H1 (cell line): ENCODE measurements at regions not wholly inside any gene's neighbourhood (a gene's known extent, or its start where the extent isn't known, plus 50 kb on each side); places are given as distances from the start of the nearest gene placed in this dataset.

Source experiments
- CTCF ChIA-PET: fragments of 300-600 bp; sonication (Branson Sonifier 250); formaldehyde crosslinking; loops from one replicate; lab custom pipeline; 2021; ENCODE audit not compliant: partially characterized antibody; lab: Charles Lee
- POLR2A ChIA-PET: fragments of 300-600 bp; sonication (Branson Sonifier 250); formaldehyde crosslinking; loops from one replicate; lab custom pipeline; 2021; ENCODE audit warnings: inconsistent platforms; ENCODE audit not compliant: partially characterized antibody; lab: Charles Lee
- DNase-seq, 2 experiments: peaks; one replicate each; pipeline versions ENCODE4 v3.0.0 to v3.0.0-alpha.2; 2010 to 2022; ENCODE audit warnings: low spot score in 2 of 2, low read depth in 1 of 2, mixed read lengths in 1 of 2
- FAIRE-seq: peaks from 2 replicates; lab custom pipeline; 2011; peaks lifted over from hg19 to GRCh38; lab: Jason Lieb, UNC
- H2AFZ ChIP-seq: 2 replicates; pipeline ENCODE4 v1.8.1; 2012; ENCODE audit warnings: low read length, inconsistent platforms
- H2AK5ac ChIP-seq: 2 replicates; pipeline ENCODE4 v1.6.1; 2013; ENCODE audit warnings: low read depth, low read length
- H2BK120ac ChIP-seq: replicated peaks from 2 replicates; pipeline ENCODE3; 2013; ENCODE audit warnings: low read depth, low read length, inconsistent platforms
- H2BK12ac ChIP-seq: 2 replicates; pipeline ENCODE4 v1.6.1; 2013; ENCODE audit warnings: low read depth, low read length
- H2BK15ac ChIP-seq: 2 replicates; pipeline ENCODE4 v1.6.1; 2013; ENCODE audit warnings: low read length
- H2BK20ac ChIP-seq: 2 replicates; pipeline ENCODE4 v1.6.1; 2013; ENCODE audit warnings: low read length
- H2BK5ac ChIP-seq: 2 replicates; pipeline ENCODE4 v1.6.1; 2013; ENCODE audit warnings: low read depth, low read length
- H3K14ac ChIP-seq: 2 replicates; pipeline ENCODE4 v1.6.1; 2013; ENCODE audit warnings: inconsistent platforms; ENCODE audit not compliant: insufficient read length
- H3K18ac ChIP-seq: 2 replicates; pipeline ENCODE4 v1.6.1; 2013; ENCODE audit warnings: low read length; ENCODE audit errors: extremely low read depth
- H3K23ac ChIP-seq: 2 replicates; pipeline ENCODE4 v1.6.1; 2013; ENCODE audit warnings: inconsistent platforms; ENCODE audit not compliant: insufficient read length
- H3K23me2 ChIP-seq: 2 replicates; pipeline ENCODE4 v1.6.1; 2013; ENCODE audit warnings: low read depth, low read length
- H3K27ac ChIP-seq: 2 replicates; pipeline ENCODE4 v1.6.1; 2011; ENCODE audit warnings: low read depth, low read length, inconsistent platforms
- H3K27me3 ChIP-seq, 4 experiments: replicated peaks in 1 of 4; 1 replicate in 1 of 4; 2 replicates in 3 of 4; pipeline versions ENCODE4 v1.6.1 to v1.8.1; 2011 to 2013; ENCODE audit warnings: low read length in 3 of 4, mild to moderate bottlenecking in 3 of 4, inconsistent platforms in 2 of 4, mixed read lengths in 2 of 4, moderate library complexity in 1 of 4; ENCODE audit not compliant: control insufficient read depth in 3 of 4, insufficient read depth in 3 of 4; ENCODE audit errors: extremely low read depth in 1 of 4
- H3K36me3 ChIP-seq, 4 experiments: 2 replicates each; pipeline versions ENCODE4 v1.6.1 to v1.8.1; 2011 to 2013; ENCODE audit warnings: mild to moderate bottlenecking in 4 of 4, low read length in 3 of 4, moderate library complexity in 2 of 4, control low read depth in 1 of 4, inconsistent platforms in 1 of 4; ENCODE audit not compliant: insufficient read depth in 4 of 4, control insufficient read depth in 2 of 4
- H3K4ac ChIP-seq: replicated peaks from 2 replicates; pipeline ENCODE3; 2013; ENCODE audit warnings: low read length, low read depth, mixed read lengths, inconsistent platforms; ENCODE audit not compliant: insufficient read length
- H3K4me1 ChIP-seq, 4 experiments: replicated peaks in 1 of 4; 1 replicate in 1 of 4; 2 replicates in 3 of 4; pipeline versions ENCODE4 v1.6.1 to v1.8.1; 2011 to 2013; ENCODE audit warnings: low read length in 3 of 4, inconsistent platforms in 2 of 4, mixed read lengths in 1 of 4; ENCODE audit not compliant: insufficient read depth in 4 of 4, control insufficient read depth in 3 of 4
- H3K4me2 ChIP-seq, 2 experiments: 2 replicates each; pipeline versions ENCODE4 v1.6.1 to v1.8.1; 2011 to 2013; ENCODE audit warnings: low read depth in 2 of 2, low read length in 2 of 2, control low read depth in 1 of 2, inconsistent platforms in 1 of 2, mild to moderate bottlenecking in 1 of 2; ENCODE audit not compliant: insufficient read depth in 1 of 2
- H3K4me3 ChIP-seq, 4 experiments: fragments of 200-600, 300-600 bp in 1 of 4; sonication (generic), shearing (Covaris generic), sonication (Bioruptor Twin) in 1 of 4; 2 replicates each; pipeline versions ENCODE4 v1.5.1 to v1.8.1; 2011 to 2016; ENCODE audit warnings: low read length in 4 of 4, low read depth in 3 of 4, control low read depth in 2 of 4, inconsistent platforms in 2 of 4, mild to moderate bottlenecking in 2 of 4, mixed read lengths in 1 of 4, moderate library complexity in 1 of 4; ENCODE audit not compliant: insufficient read depth in 2 of 4; ENCODE audit errors: extremely low read depth in 1 of 4
- H3K56ac ChIP-seq: replicated peaks from 2 replicates; pipeline ENCODE3; 2013; ENCODE audit warnings: low read depth, mild to moderate bottlenecking, mixed read lengths, low read length, inconsistent platforms; ENCODE audit not compliant: insufficient read length
- H3K79me1 ChIP-seq: 2 replicates; pipeline ENCODE4 v1.6.1; 2013; ENCODE audit warnings: low read depth, low read length, control low read depth
- H3K79me2 ChIP-seq, 2 experiments: 2 replicates each; pipeline versions ENCODE4 v1.6.1 to v1.8.1; 2012 to 2013; ENCODE audit warnings: low read length in 2 of 2, mild to moderate bottlenecking in 2 of 2, inconsistent platforms in 1 of 2; ENCODE audit not compliant: insufficient read depth in 2 of 2, control insufficient read depth in 1 of 2
- H3K9ac ChIP-seq, 4 experiments: replicated peaks in 1 of 4; 1 replicate in 1 of 4; 2 replicates in 3 of 4; pipeline versions ENCODE4 v1.6.1 to v1.8.1; 2011 to 2013; ENCODE audit warnings: low read depth in 3 of 4, low read length in 3 of 4, control low read depth in 2 of 4, mild to moderate bottlenecking in 2 of 4, moderate library complexity in 2 of 4, inconsistent platforms in 1 of 4; ENCODE audit errors: extremely low read depth in 1 of 4
- H3K9me3 ChIP-seq, 2 experiments: 2 replicates each; pipeline versions ENCODE4 v1.6.1 to v1.8.1; 2012 to 2013; ENCODE audit warnings: mild to moderate bottlenecking in 2 of 2, moderate library complexity in 2 of 2, control low read depth in 1 of 2, inconsistent platforms in 1 of 2, low read depth in 1 of 2, low read length in 1 of 2, mixed read lengths in 1 of 2; ENCODE audit not compliant: insufficient read depth in 2 of 2
- H4K20me1 ChIP-seq, 2 experiments: replicated peaks in 1 of 2; 2 replicates each; pipeline versions ENCODE3 to v1.8.1; 2011 to 2013; ENCODE audit warnings: inconsistent platforms in 2 of 2, low read length in 2 of 2, mild to moderate bottlenecking in 1 of 2; ENCODE audit not compliant: insufficient read depth in 2 of 2, control insufficient read depth in 1 of 2
- H4K5ac ChIP-seq: 2 replicates; pipeline ENCODE4 v1.6.1; 2013; ENCODE audit warnings: low read length, low read depth, mixed read lengths, inconsistent platforms; ENCODE audit not compliant: insufficient read length
- H4K8ac ChIP-seq: 2 replicates; pipeline ENCODE4 v1.8.0; 2013; ENCODE audit warnings: mild to moderate bottlenecking, moderate library complexity, low read length, inconsistent platforms; ENCODE audit not compliant: insufficient read depth; ENCODE audit errors: extremely low read depth
- H4K91ac ChIP-seq: replicated peaks from 2 replicates; pipeline ENCODE3; 2013; ENCODE audit warnings: low read length, mixed read lengths, inconsistent platforms; ENCODE audit not compliant: insufficient read length
- CEBPB ChIP-seq: IDR thresholded peaks from 2 replicates; pipeline ENCODE4 v1.6.1; 2012; ENCODE audit warnings: low read depth, low read length
- FOSL1 ChIP-seq: IDR thresholded peaks from 2 replicates; pipeline ENCODE4 v1.6.1; 2011; ENCODE audit warnings: mild to moderate bottlenecking, low read depth, low read length, moderate library complexity; ENCODE audit not compliant: insufficient read depth
- HDAC2 ChIP-seq, 2 experiments: fragments of 300-600 bp in 1 of 2; sonication (generic) in 1 of 2; IDR thresholded peaks; 2 replicates each; pipeline ENCODE4 v1.6.1; 2011 to 2012; ENCODE audit warnings: low read depth in 2 of 2, low read length in 2 of 2, mild to moderate bottlenecking in 2 of 2, moderate library complexity in 2 of 2, borderline replicate concordance in 1 of 2, inconsistent platforms in 1 of 2
- KDM5A ChIP-seq: fragments of 200-600 bp; IDR thresholded peaks from 2 replicates; pipeline ENCODE4 v1.7.1; 2012; ENCODE audit warnings: mild to moderate bottlenecking, low read length, inconsistent platforms, mixed read lengths
- MAX ChIP-seq: IDR thresholded peaks from 2 replicates; pipeline ENCODE4 v1.6.1; 2012; ENCODE audit warnings: inconsistent platforms
- RXRA ChIP-seq: IDR thresholded peaks from 2 replicates; pipeline ENCODE4 v1.6.1; 2011; ENCODE audit warnings: low read depth, mild to moderate bottlenecking, low read length, moderate library complexity; ENCODE audit not compliant: insufficient read depth
- SP1 ChIP-seq: IDR thresholded peaks from 2 replicates; pipeline ENCODE4 v1.6.1; 2011; ENCODE audit warnings: low read depth, low read length
- SP2 ChIP-seq: IDR thresholded peaks from 2 replicates; pipeline ENCODE4 v1.6.1; 2012; ENCODE audit warnings: mild to moderate bottlenecking, low read length, inconsistent platforms
- SUZ12 ChIP-seq: fragments of 200-600 bp; sonication (generic); IDR thresholded peaks from 2 replicates; pipeline ENCODE4 v1.6.1; 2012; ENCODE audit warnings: mild to moderate bottlenecking, inconsistent platforms, low read length, moderate library complexity, mixed read lengths
- TAF1 ChIP-seq: IDR thresholded peaks from 2 replicates; pipeline ENCODE4 v1.6.1; 2011; ENCODE audit warnings: mild to moderate bottlenecking, low read depth, low read length
- WGBS, 2 experiments: shearing (Covaris generic) in 1 of 2; methylation state at CpG; one replicate each; pipeline versions ENCODE4 v1.1.6 to v1.1.7; 2013 to 2015; ENCODE audit warnings: low lambda C conversion rate in 2 of 2, mixed read lengths in 2 of 2, inconsistent platforms in 1 of 2, low coverage in 1 of 2, missing lambda C conversion rate in 1 of 2; ENCODE audit not compliant: insufficient replicate concordance in 2 of 2, insufficient coverage in 1 of 2, insufficient read length in 1 of 2; ENCODE audit errors: extremely low coverage in 1 of 2, missing lambda C conversion rate in 1 of 2; 5-methylcytosine and 5-hydroxymethylcytosine counted together
- TF ChIP-seq, protein P1 (sequence below): IDR thresholded peaks from 2 replicates; pipeline ENCODE4 v1.6.1; 2012; ENCODE audit warnings: low read length, inconsistent platforms
- TF ChIP-seq, protein P2 (sequence below): IDR thresholded peaks from 2 replicates; pipeline ENCODE4 v1.6.1; 2012; ENCODE audit warnings: inconsistent platforms

DNA sequence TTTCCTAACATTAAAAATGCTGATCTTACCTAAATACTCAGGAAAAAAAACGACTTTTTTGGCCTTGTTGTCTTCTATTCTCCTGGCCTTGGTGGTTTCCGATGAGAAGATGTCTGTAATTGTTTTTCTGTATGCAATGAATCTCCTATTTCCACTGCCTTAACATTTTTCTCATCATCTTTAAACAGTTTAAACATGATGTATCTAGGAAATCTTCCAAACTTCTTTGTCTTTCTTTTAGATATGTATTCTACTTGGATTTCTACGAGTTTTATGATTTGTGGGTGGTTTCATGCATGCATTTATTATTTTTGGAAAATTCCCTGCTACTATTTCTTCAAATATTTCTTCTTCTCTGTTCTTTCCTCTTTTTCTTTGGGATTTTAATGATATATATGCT is 288.6 kb upstream of the GYPC start:
- H3K18ac ChIP-seq, result no peak overlapping the region
- H3K27ac ChIP-seq, result no peak overlapping the region
- FAIRE-seq (no peak), DNase-seq (no peak)
- no peak overlapping the region for H3K56ac ChIP-seq
- H4K5ac ChIP-seq, result no peak overlapping the region
- no peaks in the 10 kb centered on the region for H3K79me1 ChIP-seq
- peaks cover 0 to 6% (median 1%) of the 10 kb centered on the region in 4 experiments; a peak in 3 of 7 replicates for H3K4me1 ChIP-seq
- CTCF ChIA-PET, result interaction anchor here (4.1 kb wide), 1 partner anchor 8 kb away, joined by 22 read pairs; no protein-coding TSS in a partner anchor
- H2BK15ac ChIP-seq, result no peak overlapping the region
- H4K91ac ChIP-seq, result no peak overlapping the region
- H3K79me2 ChIP-seq, result no peaks in the 10 kb centered on the region
- H3K23ac ChIP-seq, result no peak overlapping the region
- no peak overlapping the region for H3K9ac ChIP-seq
- POLR2A ChIA-PET, result no interaction called here
- no peak overlapping the region for H2BK20ac ChIP-seq
- H3K14ac ChIP-seq, result no peak overlapping the region
- no peak overlapping the region for H2BK120ac ChIP-seq
- no peak overlapping the region for H2BK12ac ChIP-seq
- WGBS, 2 experiments, result 67% methylated on average over 3 of the region's 3 CpGs; no CpG with 5 or more reads in 1 of the 2 experiments
- no peak overlapping the region for H3K4me3 ChIP-seq
- no peak overlapping the region for H2AFZ ChIP-seq
- no peaks in the 10 kb centered on the region for H4K20me1 ChIP-seq
- H3K4me2 ChIP-seq, result no peak overlapping the region
- H3K9me3 ChIP-seq, result no peaks in the 10 kb centered on the region
- H3K27me3 ChIP-seq, result no peaks in the 10 kb centered on the region
- H2AK5ac ChIP-seq, result no peak overlapping the region
- no peaks in the 10 kb centered on the region for H3K36me3 ChIP-seq
- H4K8ac ChIP-seq, result no peak overlapping the region
- H2BK5ac ChIP-seq, result no peak overlapping the region
- H3K23me2 ChIP-seq, result no peaks in the 10 kb centered on the region
- no peak overlapping the region for H3K4ac ChIP-seq
- TF ChIP-seq FOSL1, result no peak
- TF ChIP-seq, protein P1, sequence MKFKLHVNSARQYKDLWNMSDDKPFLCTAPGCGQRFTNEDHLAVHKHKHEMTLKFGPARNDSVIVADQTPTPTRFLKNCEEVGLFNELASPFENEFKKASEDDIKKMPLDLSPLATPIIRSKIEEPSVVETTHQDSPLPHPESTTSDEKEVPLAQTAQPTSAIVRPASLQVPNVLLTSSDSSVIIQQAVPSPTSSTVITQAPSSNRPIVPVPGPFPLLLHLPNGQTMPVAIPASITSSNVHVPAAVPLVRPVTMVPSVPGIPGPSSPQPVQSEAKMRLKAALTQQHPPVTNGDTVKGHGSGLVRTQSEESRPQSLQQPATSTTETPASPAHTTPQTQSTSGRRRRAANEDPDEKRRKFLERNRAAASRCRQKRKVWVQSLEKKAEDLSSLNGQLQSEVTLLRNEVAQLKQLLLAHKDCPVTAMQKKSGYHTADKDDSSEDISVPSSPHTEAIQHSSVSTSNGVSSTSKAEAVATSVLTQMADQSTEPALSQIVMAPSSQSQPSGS, result no peak
- no peak for TF ChIP-seq KDM5A
- TF ChIP-seq CEBPB, result no peak
- no peak for TF ChIP-seq MAX
- TF ChIP-seq RXRA, result no peak
- TF ChIP-seq, protein P2, sequence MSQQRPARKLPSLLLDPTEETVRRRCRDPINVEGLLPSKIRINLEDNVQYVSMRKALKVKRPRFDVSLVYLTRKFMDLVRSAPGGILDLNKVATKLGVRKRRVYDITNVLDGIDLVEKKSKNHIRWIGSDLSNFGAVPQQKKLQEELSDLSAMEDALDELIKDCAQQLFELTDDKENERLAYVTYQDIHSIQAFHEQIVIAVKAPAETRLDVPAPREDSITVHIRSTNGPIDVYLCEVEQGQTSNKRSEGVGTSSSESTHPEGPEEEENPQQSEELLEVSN, result no peak
- TF ChIP-seq TAF1, result no peak
- TF ChIP-seq SUZ12, result no peak
- no peak for TF ChIP-seq SP1
- no peak for TF ChIP-seq HDAC2 (IDR thresholded peaks at IDR 0.05; ENCODE audit: borderline replicate concordance in 1 of 2, low read depth in 2 of 2, low read length in 2 of 2)
- no peak for TF ChIP-seq SP2
